GF-D8 (cell line): ENCODE measurements at regions not wholly inside any gene's neighbourhood (a gene's known extent, or its start where the extent isn't known, plus 50 kb on each side); places are given as distances from the start of the nearest gene placed in this dataset.
A peak's percentile ranks its signal among the peaks of the same experiment; 100 is the strongest.
"Not testable (repeated sequence)": the region's sequence is repeated elsewhere in the genome, so short reads cannot be mapped to it uniquely, and the experiment has no call there.

Experiments used
- DNase-seq: peaks from one replicate; lab custom pipeline; 2025; lab: John Stamatoyannopoulos, UW

DNA sequence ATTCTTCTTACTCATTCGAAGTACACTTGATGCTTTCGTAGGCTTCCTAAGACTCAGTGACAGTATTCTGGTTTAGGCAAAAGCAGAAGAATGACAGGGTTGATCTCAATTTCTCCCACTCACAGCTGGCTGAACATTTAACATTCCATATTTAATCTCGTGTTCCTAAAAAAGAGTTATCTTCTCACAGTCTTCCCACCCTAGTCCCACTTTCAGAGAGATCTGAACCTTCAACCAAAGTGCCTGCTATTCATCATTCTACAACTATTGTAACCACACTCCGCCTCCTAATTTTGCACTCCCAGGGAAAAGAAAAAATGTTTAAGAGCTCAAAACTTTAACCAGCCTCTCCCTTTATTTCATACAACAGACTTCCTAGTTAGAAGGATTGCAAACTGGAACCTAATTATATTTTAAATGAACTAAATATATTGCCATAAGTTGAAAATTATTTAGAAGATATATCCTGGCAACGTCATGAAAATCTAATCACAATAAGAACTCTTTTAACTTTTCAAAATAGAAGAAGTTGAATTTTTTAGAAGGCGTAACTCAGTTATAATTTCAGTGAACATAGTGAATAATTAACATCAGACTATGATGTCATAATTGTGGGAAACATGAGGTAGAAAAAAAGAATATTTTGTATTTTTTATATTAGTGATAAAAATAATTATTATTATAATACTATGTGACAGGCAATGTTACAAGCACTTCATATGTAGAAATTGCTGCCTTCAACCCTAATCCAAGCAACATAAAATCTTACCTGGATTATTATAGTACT, 540.9 kb upstream of the ADGRL2 start:
- no peak for DNase-seq

DNA sequence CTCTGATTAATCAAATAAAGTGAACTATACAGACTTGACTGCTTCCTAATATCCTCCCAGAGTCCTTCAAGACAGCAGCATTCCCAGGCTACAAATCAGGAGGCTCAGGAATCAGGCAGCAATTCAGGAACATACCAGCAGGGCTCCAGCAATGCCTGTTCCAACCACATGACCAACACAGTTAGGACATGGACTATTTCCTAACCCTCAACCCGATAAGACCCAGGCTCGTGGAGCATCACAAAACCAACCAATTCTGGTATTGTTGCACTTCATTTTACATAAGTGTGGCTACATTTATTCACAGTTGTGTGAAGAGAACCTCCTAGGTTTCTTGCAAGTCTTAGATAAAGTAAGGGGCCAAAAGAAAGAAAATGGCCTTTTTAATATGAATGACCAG, 546.2 kb upstream of the ADGRL2 start:
- no peak for DNase-seq

DNA sequence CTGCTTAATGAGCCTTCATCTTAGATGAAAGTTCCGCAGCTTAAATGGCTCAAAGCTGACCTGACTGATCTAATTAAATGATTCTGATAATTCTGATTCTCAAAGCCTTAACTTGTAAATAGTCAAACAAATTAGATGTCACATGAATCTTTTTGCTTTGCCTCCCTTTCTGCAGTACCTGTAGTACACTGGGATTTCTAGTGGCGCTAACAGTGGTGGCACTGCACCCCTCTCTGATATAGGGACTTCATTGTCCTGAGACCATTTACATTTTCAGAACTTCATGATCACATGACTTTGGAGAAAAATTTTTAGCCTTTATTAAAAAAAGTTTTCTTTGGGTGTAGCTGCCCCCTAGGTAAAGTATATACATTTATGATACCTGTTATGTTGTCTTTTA, 546.7 kb upstream of the ADGRL2 start:
- no peak for DNase-seq

DNA sequence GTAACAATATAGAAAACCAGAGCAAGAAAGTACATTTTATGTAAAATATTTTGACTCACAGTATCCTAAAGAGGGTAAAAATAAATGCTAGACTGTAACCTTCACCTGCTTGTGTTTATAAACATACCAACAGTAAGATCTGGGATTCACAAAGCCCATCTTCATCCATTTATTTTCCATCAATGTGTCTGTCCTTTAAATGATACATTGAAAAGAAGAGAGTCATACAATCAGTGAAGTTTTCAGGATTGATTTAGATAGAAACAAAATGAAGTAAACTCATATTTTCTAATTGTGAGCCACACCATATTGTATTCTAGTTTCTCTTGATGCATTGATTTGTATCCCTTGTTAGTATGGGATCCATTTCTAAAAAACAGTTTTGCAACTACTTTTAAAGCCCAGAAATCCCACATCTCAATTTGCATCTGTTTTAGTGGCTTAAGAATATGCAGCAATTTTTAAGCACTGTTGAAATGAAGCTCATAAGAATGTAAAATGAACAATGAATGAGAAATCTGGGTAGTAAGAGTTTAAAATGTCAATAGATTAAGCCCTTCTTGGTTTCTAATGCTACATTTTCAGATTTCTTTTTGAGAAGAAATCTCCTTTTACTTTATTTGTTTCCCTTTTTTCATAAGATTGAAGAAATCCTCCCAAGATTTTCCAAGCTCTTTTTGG, 548.1 kb upstream of the ADGRL2 start:
- no peak for DNase-seq

DNA sequence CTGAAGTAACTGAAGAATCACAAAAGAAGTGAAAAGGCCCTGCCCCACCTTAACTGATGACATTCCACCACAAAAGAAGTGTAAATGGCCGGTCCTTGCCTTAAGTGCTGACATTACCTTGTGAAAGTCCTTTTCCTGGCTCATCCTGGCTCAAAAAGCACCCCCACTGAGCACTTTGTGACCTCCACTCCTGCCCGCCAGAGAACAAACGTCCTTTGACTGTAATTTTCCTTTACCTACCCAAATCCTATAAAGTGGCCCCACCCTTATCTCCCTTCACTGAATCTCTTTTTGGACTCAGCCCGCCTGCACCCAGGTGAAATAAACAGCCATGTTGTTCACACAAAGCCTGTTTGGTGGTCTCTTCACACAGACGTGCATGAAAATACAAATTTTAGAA, 549.9 kb upstream of the ADGRL2 start:
- not testable (repeated sequence) for DNase-seq

DNA sequence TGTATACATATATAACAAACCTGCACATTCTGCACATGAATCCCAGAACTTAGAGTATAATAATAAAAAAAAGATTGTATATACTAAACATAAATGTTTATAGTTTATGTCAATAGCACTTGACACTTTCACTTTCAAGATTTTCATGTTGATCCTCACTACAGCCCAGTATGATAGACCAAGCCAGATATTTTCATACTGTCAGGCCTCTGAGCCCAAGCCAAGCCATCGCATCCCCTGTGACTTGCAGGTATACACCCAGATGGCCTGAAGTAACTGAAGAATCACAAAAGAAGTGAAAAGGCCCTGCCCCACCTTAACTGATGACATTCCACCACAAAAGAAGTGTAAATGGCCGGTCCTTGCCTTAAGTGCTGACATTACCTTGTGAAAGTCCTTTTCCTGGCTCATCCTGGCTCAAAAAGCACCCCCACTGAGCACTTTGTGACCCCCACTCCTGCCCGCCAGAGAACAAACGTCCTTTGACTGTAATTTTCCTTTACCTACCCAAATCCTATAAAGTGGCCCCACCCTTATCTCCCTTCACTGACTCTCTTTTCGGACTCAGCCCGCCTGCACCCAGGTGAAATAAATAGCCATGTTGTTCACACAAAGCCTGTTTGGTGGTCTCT, 555.5 kb upstream of the ADGRL2 start:
- not testable (repeated sequence) for DNase-seq

DNA sequence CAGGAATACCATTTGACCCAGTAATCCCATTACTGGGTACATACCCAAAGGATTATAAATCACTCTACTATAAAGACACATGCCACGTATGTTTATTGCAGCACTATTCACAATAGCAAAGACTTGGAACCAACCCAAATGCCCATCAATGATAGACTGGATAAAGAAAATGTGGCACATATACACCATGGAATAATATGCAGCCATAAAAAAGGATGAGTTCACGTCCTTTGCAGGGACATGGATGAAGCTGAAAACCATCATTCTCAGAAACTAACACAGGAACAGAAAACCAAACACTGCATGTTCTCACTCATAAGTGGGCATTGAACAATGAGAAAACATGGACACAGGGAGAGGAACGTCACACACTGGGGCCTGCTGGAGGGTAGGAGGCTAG, 556.1 kb upstream of the ADGRL2 start:
- DNase-seq: not testable (repeated sequence)

DNA sequence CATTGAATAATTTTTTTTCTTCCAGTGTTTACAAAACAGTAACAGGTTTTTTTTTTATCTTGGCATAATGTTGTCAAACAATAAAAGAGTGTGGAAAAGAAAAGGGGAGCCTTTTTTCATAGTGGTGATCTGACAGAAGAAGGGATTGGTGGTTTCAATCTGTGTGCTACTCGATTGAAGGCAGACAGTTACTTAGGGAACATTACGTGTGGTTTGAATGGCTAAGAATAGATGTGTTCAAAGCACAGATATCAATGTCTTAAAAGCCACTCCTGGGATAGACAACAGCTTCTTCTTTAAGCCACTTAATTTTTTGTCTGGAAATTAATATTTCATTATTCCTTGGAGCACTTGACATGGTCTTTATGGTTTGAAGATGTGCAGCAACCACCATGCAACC, 558.6 kb upstream of the ADGRL2 start:
- DNase-seq: no peak

DNA sequence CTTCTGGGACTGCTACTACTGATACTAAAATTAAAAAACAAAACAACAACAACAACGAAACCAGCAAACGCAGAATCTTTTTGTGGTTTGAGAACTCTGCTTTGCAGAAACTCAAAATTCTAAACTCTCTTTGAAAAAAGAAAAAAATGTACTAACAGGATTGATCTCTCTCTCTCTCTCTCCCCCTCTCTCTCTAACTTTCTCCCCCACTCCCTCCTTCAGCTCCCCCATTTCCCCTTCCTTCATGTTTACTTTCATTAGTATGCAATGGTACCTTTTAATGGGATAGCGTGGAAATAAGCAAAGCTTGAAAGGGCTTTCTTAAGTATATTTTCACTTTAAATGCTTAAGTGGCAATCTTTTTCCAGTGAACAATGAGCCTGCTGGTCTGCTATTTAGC, 562.6 kb upstream of the ADGRL2 start:
- no peak for DNase-seq

DNA sequence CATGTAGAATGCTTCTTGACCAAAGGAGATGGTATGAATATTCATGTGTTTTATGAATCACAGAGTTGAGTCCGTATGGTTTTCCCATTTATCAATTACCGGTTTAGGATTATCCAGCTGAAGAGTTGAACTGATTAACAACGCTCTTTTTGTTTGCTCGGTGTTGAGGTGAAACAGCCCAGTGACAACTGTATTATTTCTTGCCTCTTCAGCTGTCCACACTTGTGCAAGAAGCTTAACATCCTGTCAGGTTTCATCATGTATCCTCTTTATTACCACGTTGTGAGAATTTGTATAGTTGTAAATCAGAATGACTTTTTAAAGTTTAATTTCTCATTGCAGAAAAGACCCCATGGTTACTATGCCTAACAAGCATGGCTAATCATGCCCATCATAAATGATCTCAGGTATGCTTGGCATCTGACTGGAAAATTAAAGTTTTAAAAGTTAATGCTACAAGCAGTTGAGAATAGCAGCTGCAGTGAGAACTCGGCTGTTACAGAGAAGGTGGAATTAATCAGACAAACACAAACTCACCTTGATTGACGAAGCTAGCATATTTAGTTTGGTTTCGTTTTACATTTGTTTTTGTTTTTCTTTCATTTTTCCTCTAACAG, 563.2 kb upstream of the ADGRL2 start:
- peak; percentile 25 for DNase-seq

DNA sequence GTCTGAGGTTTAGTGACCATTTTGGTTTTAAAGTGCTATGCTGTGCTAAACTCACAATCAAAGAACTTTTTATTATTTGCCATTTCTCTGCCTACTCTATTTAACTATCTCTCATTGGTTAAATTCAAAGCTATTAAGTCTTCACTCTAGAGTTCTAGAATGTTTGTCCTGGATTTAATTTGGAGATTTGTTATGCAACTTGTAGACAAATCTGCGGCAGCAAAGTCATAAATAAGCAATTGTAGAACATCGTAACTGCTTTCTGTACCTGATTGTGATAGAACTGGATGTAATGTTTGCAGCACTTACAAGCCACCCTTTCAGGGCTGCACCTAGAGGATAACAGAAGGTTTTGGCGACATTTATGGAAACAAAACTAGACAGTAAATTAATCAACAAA, 566.5 kb upstream of the ADGRL2 start:
- DNase-seq: no peak

DNA sequence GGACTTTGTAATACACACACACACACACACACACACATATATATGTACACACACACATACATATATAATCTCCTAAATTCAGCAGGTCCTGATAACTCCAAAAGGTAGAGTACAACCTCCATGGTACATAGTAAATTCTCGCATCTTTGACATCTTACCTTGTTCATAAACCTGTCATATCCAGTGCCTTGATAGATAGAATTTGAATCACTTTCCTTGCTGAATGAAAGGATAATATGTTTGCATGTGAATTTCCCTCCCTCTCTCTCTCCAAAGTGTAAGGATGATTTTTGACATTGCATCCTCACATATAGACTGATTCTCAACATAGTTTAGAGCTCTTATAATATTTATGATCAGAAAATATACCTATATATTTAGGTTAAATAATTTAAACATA, 567.1 kb upstream of the ADGRL2 start:
- no peak for DNase-seq

DNA sequence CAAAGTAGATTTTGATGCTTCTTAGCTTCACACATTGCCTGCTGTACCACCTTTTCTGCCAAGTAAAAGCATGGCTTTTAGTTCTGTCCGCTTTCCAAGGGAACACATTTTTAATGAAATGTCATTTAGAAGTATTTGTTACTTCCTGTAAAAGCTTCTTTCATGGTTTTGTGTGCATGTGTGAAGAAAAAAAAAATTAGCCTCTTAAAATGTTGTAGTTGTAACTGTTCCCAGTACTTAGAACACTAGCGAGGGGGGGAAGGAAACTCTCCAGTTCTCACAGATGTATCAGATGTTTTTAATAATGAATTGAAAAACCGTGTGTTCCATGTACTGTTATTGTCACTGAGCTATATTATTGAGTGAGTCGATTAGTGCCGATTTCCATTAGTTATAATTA, 568.3 kb upstream of the ADGRL2 start:
- no peak for DNase-seq

DNA sequence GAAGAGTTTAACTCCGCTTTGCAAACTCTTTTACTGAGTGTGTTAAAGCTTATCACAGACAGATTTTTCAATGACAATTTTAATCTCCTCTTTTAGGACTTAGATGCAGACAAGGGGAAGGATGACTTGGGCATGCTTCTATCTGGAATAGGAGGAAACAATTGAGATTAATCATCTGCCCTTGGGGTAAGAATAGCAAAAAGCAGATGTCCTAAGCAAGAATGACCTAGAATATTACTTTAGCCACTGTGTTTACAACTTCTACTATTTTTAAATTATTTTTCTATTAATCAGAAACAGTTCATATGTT, 569.0 kb upstream of the ADGRL2 start:
- no peak for DNase-seq

DNA sequence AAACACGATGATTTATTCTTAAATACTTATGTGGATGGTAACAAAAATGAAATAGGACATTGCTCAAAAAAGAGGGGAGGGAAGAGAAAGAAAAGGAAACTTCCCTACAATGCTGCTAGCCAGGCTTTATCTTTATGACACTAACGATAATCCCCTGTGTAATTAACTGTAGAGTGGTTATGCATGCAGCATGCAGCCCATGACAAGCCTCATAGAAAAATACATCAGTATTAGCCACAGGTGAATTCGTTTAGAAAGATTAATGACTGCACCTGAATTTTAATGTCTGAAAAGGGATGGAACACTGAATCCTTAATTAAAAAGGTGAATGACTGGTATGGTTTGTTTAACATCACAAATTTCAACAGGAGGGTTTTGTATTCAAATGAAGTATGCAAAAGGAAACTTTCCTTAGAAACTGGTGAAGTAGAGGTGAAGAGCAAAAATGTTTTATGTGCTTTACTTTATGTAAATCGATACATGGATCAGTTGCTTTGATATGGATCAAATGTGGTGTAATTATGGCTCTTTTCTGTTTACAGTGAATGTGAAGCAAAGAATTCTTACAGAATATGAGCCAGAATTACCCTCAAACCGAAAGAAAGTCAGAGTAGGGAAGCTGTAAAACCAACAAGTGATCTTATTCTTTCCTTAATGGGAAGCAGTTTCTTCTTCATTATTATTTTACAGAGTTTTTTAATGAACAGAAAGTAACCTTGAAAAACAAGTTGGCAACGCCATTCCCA, 569.6 kb upstream of the ADGRL2 start:
- no peak for DNase-seq

DNA sequence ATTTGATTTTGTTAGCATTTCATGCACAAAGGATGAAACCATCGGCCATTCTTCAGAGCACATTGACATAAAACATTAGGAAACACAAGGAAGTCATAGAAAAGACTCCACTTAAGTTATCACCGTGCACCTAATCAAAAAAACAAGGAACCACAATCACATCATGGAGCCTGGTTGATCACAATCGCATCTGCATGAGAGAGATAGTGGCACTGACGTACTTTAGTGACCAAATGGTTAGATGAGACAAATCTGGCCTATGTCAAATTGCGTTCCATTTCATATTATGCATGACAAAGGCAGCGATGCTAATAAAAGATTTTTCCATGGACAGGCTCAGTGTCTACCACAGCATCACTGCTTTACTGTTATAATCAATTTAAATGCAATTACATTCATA, 571.8 kb upstream of the ADGRL2 start:
- no peak for DNase-seq

DNA sequence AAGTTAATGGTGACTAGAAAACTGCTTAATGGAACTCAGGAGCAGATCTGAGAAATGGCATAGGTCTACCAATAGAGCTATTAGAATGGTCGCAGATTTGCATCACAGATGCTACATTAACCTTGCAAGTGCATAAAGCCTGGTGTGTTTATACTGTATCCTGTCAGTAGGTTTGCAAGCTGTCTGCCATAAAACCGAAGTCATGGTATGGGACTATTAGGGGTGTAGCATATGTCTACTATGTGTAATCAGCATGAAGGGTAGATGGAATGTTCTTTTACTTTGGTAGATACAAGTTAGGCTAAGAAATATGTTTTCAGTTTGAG, 574.2 kb upstream of the ADGRL2 start:
- no peak for DNase-seq

DNA sequence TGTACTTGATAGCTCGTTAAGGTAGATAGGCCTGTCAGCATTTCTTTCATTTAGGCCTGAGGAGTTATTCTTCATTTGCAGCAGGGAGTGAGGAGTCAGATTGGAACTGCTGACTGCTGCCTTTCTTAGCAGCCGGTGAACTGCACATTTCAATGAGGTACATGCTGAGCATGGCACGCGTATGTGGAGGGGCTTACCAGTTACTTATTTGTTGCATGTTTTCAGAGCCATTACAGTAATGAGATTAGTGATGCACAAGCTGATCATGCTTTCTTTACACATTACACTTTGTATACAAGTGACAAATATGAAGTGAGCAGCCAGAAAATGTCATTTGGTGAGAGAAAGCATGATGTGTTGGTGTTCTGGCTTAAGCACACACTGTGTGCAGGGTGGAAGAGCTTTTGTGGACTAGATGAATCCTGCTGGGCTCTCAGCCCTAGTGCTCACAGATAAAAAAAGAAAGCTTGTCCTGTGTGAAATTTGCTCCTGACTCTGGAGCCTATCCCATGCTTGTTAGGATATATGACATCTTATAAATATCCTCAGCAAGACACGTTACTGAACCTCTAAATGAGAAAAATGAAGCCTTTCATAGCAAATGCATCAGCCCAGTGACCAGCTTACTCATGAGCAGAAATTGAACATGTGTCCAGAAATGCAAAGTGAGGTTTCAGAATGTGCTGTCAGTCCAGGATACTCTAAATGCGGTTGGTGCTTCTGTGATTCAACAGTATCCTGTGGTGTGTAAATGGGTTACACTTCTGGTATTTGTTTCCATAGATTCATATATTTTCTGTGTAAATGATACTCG, 574.7 kb upstream of the ADGRL2 start:
- no peak for DNase-seq

DNA sequence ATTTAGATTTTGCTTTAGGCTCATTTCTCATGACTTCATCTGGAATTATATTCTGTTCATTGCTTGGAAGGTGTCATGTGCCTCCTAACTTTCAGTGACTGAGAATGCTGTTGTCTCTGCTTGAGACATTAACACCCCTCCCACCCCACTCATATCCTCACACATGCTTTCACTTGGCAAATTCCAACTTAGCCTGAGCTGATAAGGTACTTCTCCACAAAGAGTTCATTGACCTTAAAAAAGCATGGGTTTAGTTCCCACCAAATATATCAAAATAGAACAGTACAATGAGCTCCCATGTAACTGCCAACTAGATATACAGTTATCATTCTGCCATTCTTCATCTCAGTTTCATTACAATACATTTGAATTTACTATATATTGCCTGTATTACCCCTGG, 576.5 kb upstream of the ADGRL2 start:
- DNase-seq: no peak

DNA sequence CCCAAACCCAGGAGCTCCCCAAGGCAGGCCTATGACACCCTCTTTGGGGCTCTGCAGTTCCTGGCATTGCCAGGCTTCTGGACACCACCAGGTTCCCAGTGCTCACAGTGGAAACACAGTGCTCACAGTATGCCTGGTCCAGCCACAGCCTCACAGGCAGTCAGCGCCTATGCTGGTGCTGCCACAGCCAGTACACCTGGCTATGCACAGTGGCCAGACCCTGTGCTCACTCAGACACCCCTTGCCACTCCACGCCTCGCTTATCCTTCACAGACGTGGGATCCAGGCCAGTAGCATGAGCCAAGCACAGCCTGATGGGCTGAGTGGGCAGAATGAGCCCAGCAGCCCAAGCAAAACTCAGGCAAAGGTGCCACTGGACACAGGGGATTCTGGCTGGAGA, 579.2 kb upstream of the ADGRL2 start:
- DNase-seq: no peak

DNA sequence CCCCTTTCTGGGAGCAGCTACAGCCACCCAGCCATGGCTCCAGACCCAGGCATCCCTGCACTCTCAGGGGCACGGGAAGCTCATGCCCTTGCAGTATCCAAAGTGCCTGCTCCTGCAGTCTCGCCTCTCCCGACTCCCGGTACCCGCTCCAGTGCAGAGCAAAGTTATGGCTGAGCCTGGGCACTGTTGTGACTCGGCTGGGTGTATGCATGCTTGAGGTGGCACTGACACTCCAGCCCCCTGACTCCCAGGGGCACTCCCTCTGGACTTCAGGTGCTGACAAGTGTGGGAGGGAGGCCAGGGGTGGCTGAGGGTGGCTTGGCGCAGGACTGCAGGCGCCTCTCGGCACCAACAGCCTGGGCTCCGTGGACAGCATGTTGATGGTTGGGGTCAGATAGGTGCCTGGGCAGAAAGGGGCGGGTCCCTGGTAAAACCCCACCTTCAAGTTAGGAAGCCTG, 580.1 kb upstream of the ADGRL2 start:
- DNase-seq: no peak

DNA sequence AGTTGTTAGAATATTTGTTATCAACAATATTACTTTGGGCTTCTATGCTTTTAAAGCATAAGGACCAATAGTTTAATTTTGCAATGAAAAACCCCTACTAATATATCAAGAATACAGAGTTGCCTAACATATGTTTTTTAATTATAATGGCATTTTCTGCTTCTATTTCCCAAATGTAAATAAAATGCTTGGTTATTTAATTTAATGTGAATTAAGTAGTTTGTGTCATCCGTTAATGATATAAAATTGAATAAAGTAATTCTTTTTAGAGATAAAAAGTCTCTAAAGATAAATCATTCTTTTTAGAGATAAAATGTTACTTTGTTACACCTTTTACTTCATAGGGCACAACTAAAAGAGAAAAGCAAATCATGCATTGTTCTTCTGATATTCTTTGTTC, 583.7 kb upstream of the ADGRL2 start:
- DNase-seq: no peak
